WTC11 (cell line): ENCODE measurements at regions not wholly inside any gene's neighbourhood (a gene's known extent, or its start where the extent isn't known, plus 50 kb on each side); places are given as distances from the start of the nearest gene placed in this dataset.

Experiments
- ATAC-seq: fragments of 200-7000 bp; cut with Tn5 transposase; 2 replicates; pipeline ENCODE4 v1.10.0; 2021; ENCODE audit warnings: mild to moderate bottlenecking, moderate library complexity
- CTCF ChIA-PET: fragments of 300-600 bp; sonication (Branson Sonifier 250); formaldehyde crosslinking; loops from one replicate; lab custom pipeline; 2021; ENCODE audit warnings: antibody characterized with exemption; lab: Charles Lee
- POLR2A ChIA-PET: fragments of 350-600 bp; sonication (Branson Sonifier 250); formaldehyde crosslinking; loops from one replicate; lab custom pipeline; 2021; ENCODE audit warnings: antibody characterized with exemption; lab: Charles Lee
- DNase-seq: peaks from one replicate; pipeline ENCODE4 v3.0.0; 2021; ENCODE audit warnings: low spot score
- H3K27ac Mint-ChIP-seq: 2 replicates; pipeline ENCODE4 v1.8.0; 2021; ENCODE audit warnings: mixed read lengths
- H3K27me3 Mint-ChIP-seq: 2 replicates; pipeline ENCODE4 v1.8.0; 2021; ENCODE audit warnings: low read depth, mild to moderate bottlenecking, moderate library complexity, mixed read lengths
- H3K36me3 Mint-ChIP-seq: 2 replicates; pipeline ENCODE4 v1.8.0; 2021; ENCODE audit warnings: mixed read lengths
- H3K4me1 Mint-ChIP-seq: 2 replicates; pipeline ENCODE4 v1.8.0; 2022; ENCODE audit warnings: mixed read lengths
- H3K4me3 Mint-ChIP-seq: 2 replicates; pipeline ENCODE4 v1.8.0; 2021; ENCODE audit warnings: mild to moderate bottlenecking, moderate library complexity, mixed read lengths
- H3K9me3 Mint-ChIP-seq: 2 replicates; pipeline ENCODE4 v1.8.0; 2021; ENCODE audit warnings: mixed read lengths
- CBFB ChIP-seq: sonication (generic); formaldehyde crosslinking; IDR thresholded peaks from 2 replicates; pipeline ENCODE4 v1.8.1; 2022; ENCODE audit warnings: mild to moderate bottlenecking, low read depth, missing genetic modification reagents
- CREB1 ChIP-seq: sonication (generic); formaldehyde crosslinking; IDR thresholded peaks from 2 replicates; pipeline ENCODE4 v1.8.0; 2023; ENCODE audit warnings: mild to moderate bottlenecking, missing genetic modification reagents
- EMX1 ChIP-seq: fragments of 250-450 bp; sonication (Bioruptor Pico); IDR thresholded peaks from 2 replicates; pipeline ENCODE4 v1.8.0; 2021; ENCODE audit warnings: mild to moderate bottlenecking
- ESRRA ChIP-seq: sonication (generic); formaldehyde crosslinking; IDR thresholded peaks from 2 replicates; pipeline ENCODE4 v1.8.1; 2022; ENCODE audit warnings: mild to moderate bottlenecking, missing genetic modification reagents, borderline replicate concordance
- ETV6 ChIP-seq: sonication (generic); formaldehyde crosslinking; IDR thresholded peaks from 2 replicates; pipeline ENCODE4 v1.8.1; 2022; ENCODE audit warnings: mild to moderate bottlenecking, missing genetic modification reagents
- FOXK1 ChIP-seq: sonication (generic); formaldehyde crosslinking; IDR thresholded peaks from 2 replicates; pipeline ENCODE4 v1.8.0; 2022; ENCODE audit warnings: mild to moderate bottlenecking, moderate library complexity, missing genetic modification reagents
- FOXP1 ChIP-seq: sonication (generic); formaldehyde crosslinking; IDR thresholded peaks from 2 replicates; pipeline ENCODE4 v1.8.0; 2022; ENCODE audit warnings: missing genetic modification reagents, mild to moderate bottlenecking, moderate library complexity, borderline replicate concordance
- KAT7 ChIP-seq: sonication (generic); formaldehyde crosslinking; IDR thresholded peaks from 2 replicates; pipeline ENCODE4 v1.8.1; 2023; ENCODE audit warnings: missing genetic modification reagents, mild to moderate bottlenecking, borderline replicate concordance
- MYBL2 ChIP-seq: sonication (generic); formaldehyde crosslinking; IDR thresholded peaks from 2 replicates; pipeline ENCODE4 v1.8.1; 2023; ENCODE audit warnings: mild to moderate bottlenecking, moderate library complexity, missing genetic modification reagents
- RORB ChIP-seq: fragments of 250-450 bp; sonication (Bioruptor Pico); IDR thresholded peaks from 2 replicates; pipeline ENCODE4 v1.9.0; 2021; ENCODE audit warnings: mild to moderate bottlenecking
- TEAD4 ChIP-seq: sonication (generic); formaldehyde crosslinking; IDR thresholded peaks from 2 replicates; pipeline ENCODE4 v1.8.0; 2022; ENCODE audit warnings: mild to moderate bottlenecking, missing genetic modification reagents
- TP53 ChIP-seq: sonication (generic); formaldehyde crosslinking; IDR thresholded peaks from 2 replicates; pipeline ENCODE4 v1.8.1; 2023; ENCODE audit warnings: mild to moderate bottlenecking, missing genetic modification reagents
- ZBTB21 ChIP-seq: sonication (generic); formaldehyde crosslinking; IDR thresholded peaks from 2 replicates; pipeline ENCODE4 v1.8.1; 2023; ENCODE audit warnings: mild to moderate bottlenecking, missing genetic modification reagents, borderline replicate concordance
- ZNF121 ChIP-seq: sonication (generic); formaldehyde crosslinking; IDR thresholded peaks from 2 replicates; pipeline ENCODE4 v1.8.0; 2023; ENCODE audit warnings: missing genetic modification reagents
- ZNF263 ChIP-seq: sonication (generic); formaldehyde crosslinking; IDR thresholded peaks from 2 replicates; pipeline ENCODE4 v1.8.1; 2022; ENCODE audit warnings: low read depth, mild to moderate bottlenecking, moderate library complexity, missing genetic modification reagents
- TF ChIP-seq, protein P1 (sequence below): sonication (generic); formaldehyde crosslinking; IDR thresholded peaks from 2 replicates; pipeline ENCODE4 v1.8.1; 2022; ENCODE audit warnings: low read depth, missing genetic modification reagents, borderline replicate concordance
- TF ChIP-seq, protein P2 (sequence below): sonication (generic); formaldehyde crosslinking; IDR thresholded peaks from 2 replicates; pipeline ENCODE4 v1.8.0; 2022; ENCODE audit warnings: missing genetic modification reagents
- TF ChIP-seq, protein P3 (sequence below): sonication (generic); formaldehyde crosslinking; IDR thresholded peaks from 2 replicates; pipeline ENCODE4 v1.8.0; 2023; ENCODE audit warnings: missing genetic modification reagents
- TF ChIP-seq, protein P4 (sequence below): fragments of 250-450 bp; sonication (Bioruptor Pico); IDR thresholded peaks from 2 replicates; pipeline ENCODE4 v2.1.2; 2022; ENCODE audit warnings: mild to moderate bottlenecking, moderate library complexity
- TF ChIP-seq, protein P5 (sequence below): fragments of 250-450 bp; sonication (Bioruptor Pico); IDR thresholded peaks from 2 replicates; pipeline ENCODE4 v1.9.0; 2021; ENCODE audit warnings: mild to moderate bottlenecking
- TF ChIP-seq, protein P6 (sequence below): sonication (generic); formaldehyde crosslinking; IDR thresholded peaks from 2 replicates; pipeline ENCODE4 v1.8.1; 2023; ENCODE audit warnings: mild to moderate bottlenecking, missing genetic modification reagents
- TF ChIP-seq, protein P7 (sequence below): sonication (generic); formaldehyde crosslinking; conservative IDR thresholded peaks from 2 replicates; pipeline ENCODE4 v1.8.1; 2022; ENCODE audit warnings: mild to moderate bottlenecking, missing genetic modification reagents
- TF ChIP-seq, protein P8 (sequence below): sonication (generic); formaldehyde crosslinking; IDR thresholded peaks from 2 replicates; pipeline ENCODE4 v1.8.1; 2022; ENCODE audit warnings: mild to moderate bottlenecking, moderate library complexity, missing genetic modification reagents

DNA sequence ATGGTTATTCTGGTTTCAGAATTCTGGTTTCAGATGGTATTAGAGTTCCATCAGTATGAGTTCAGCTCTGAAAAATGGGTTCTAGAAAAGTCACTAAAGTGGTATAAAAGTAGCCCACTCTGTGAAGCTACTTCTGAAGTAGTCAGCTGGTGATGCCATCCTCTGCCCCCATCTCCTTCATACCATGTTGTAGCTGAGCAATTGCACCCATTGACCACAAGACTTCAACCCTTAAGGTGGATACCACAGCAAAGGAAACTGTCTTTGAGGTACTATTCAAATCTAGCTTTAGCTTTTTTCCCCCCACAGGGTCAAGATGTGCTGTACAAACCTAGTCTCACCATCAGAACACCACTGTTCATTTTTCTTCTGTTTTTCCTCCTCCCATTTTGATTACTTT is 444.9 kb downstream of the DMAC1 start:
- ChIA-PET POLR2A (no interaction called here), CTCF (no interaction called here)
- Mint-ChIP-seq H3K4me1 (no peaks in the 10 kb centered on the region), H3K9me3 (no peaks in the 10 kb centered on the region), H3K27ac (no peak overlapping the region), H3K36me3 (no peaks in the 10 kb centered on the region), H3K27me3 (no peaks in the 10 kb centered on the region), H3K4me3 (no peak overlapping the region)
- TF ChIP-seq, protein P1, sequence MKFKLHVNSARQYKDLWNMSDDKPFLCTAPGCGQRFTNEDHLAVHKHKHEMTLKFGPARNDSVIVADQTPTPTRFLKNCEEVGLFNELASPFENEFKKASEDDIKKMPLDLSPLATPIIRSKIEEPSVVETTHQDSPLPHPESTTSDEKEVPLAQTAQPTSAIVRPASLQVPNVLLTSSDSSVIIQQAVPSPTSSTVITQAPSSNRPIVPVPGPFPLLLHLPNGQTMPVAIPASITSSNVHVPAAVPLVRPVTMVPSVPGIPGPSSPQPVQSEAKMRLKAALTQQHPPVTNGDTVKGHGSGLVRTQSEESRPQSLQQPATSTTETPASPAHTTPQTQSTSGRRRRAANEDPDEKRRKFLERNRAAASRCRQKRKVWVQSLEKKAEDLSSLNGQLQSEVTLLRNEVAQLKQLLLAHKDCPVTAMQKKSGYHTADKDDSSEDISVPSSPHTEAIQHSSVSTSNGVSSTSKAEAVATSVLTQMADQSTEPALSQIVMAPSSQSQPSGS (CRISPR knock-in tag), result no peak
- TF ChIP-seq ESRRA, result no peak
- TF ChIP-seq TP53, result no peak
- TF ChIP-seq, protein P2, sequence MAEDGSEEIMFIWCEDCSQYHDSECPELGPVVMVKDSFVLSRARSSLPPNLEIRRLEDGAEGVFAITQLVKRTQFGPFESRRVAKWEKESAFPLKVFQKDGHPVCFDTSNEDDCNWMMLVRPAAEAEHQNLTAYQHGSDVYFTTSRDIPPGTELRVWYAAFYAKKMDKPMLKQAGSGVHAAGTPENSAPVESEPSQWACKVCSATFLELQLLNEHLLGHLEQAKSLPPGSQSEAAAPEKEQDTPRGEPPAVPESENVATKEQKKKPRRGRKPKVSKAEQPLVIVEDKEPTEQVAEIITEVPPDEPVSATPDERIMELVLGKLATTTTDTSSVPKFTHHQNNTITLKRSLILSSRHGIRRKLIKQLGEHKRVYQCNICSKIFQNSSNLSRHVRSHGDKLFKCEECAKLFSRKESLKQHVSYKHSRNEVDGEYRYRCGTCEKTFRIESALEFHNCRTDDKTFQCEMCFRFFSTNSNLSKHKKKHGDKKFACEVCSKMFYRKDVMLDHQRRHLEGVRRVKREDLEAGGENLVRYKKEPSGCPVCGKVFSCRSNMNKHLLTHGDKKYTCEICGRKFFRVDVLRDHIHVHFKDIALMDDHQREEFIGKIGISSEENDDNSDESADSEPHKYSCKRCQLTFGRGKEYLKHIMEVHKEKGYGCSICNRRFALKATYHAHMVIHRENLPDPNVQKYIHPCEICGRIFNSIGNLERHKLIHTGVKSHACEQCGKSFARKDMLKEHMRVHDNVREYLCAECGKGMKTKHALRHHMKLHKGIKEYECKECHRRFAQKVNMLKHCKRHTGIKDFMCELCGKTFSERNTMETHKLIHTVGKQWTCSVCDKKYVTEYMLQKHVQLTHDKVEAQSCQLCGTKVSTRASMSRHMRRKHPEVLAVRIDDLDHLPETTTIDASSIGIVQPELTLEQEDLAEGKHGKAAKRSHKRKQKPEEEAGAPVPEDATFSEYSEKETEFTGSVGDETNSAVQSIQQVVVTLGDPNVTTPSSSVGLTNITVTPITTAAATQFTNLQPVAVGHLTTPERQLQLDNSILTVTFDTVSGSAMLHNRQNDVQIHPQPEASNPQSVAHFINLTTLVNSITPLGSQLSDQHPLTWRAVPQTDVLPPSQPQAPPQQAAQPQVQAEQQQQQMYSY (CRISPR knock-in tag), result no peak
- TF ChIP-seq, protein P3, sequence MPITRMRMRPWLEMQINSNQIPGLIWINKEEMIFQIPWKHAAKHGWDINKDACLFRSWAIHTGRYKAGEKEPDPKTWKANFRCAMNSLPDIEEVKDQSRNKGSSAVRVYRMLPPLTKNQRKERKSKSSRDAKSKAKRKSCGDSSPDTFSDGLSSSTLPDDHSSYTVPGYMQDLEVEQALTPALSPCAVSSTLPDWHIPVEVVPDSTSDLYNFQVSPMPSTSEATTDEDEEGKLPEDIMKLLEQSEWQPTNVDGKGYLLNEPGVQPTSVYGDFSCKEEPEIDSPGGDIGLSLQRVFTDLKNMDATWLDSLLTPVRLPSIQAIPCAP (CRISPR knock-in tag), result no peak
- no peak for TF ChIP-seq RORB (CRISPR knock-in tag)
- TF ChIP-seq CBFB, result no peak
- no peak for TF ChIP-seq TEAD4 (CRISPR knock-in tag)
- TF ChIP-seq, protein P4, sequence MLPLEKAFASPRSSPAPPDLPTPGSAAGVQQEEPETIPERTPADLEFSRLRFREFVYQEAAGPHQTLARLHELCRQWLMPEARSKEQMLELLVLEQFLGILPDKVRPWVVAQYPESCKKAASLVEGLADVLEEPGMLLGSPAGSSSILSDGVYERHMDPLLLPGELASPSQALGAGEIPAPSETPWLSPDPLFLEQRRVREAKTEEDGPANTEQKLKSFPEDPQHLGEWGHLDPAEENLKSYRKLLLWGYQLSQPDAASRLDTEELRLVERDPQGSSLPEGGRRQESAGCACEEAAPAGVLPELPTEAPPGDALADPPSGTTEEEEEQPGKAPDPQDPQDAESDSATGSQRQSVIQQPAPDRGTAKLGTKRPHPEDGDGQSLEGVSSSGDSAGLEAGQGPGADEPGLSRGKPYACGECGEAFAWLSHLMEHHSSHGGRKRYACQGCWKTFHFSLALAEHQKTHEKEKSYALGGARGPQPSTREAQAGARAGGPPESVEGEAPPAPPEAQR, result no peak
- TF ChIP-seq KAT7 (CRISPR knock-in tag), result no peak
- TF ChIP-seq, protein P5, sequence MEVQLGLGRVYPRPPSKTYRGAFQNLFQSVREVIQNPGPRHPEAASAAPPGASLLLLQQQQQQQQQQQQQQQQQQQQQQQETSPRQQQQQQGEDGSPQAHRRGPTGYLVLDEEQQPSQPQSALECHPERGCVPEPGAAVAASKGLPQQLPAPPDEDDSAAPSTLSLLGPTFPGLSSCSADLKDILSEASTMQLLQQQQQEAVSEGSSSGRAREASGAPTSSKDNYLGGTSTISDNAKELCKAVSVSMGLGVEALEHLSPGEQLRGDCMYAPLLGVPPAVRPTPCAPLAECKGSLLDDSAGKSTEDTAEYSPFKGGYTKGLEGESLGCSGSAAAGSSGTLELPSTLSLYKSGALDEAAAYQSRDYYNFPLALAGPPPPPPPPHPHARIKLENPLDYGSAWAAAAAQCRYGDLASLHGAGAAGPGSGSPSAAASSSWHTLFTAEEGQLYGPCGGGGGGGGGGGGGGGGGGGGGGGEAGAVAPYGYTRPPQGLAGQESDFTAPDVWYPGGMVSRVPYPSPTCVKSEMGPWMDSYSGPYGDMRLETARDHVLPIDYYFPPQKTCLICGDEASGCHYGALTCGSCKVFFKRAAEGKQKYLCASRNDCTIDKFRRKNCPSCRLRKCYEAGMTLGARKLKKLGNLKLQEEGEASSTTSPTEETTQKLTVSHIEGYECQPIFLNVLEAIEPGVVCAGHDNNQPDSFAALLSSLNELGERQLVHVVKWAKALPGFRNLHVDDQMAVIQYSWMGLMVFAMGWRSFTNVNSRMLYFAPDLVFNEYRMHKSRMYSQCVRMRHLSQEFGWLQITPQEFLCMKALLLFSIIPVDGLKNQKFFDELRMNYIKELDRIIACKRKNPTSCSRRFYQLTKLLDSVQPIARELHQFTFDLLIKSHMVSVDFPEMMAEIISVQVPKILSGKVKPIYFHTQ (CRISPR knock-in tag), result no peak
- TF ChIP-seq FOXP1 (CRISPR knock-in tag), result no peak
- no peak for TF ChIP-seq ZBTB21 (CRISPR knock-in tag)
- TF ChIP-seq, protein P6, sequence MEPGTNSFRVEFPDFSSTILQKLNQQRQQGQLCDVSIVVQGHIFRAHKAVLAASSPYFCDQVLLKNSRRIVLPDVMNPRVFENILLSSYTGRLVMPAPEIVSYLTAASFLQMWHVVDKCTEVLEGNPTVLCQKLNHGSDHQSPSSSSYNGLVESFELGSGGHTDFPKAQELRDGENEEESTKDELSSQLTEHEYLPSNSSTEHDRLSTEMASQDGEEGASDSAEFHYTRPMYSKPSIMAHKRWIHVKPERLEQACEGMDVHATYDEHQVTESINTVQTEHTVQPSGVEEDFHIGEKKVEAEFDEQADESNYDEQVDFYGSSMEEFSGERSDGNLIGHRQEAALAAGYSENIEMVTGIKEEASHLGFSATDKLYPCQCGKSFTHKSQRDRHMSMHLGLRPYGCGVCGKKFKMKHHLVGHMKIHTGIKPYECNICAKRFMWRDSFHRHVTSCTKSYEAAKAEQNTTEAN (CRISPR knock-in tag), result no peak
- no peak for ATAC-seq
- no peak for DNase-seq

DNA sequence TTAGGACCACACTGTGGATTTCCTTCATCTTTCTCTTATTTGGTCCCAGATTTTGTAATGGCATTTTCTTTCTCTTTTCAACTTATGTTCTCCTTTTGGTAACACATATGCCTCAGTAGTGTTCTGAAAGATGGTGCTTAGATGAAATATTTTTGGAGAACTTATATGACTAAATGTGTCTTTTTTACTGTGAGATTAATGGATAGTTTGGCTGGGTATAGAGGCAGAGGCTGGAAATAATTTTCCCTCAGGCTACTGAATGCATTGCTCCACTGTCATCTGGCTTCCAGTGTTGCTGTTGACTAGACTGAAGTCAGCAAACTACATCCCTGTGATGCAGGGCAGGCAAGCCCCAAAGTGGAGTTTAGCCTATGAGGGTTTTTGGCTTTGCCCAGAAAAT is 450.9 kb downstream of the DMAC1 start:
- Mint-ChIP-seq H3K27me3 (no peaks in the 10 kb centered on the region), H3K9me3 (peaks cover 8% of the 10 kb centered on the region), H3K4me1 (no peaks in the 10 kb centered on the region), H3K4me3 (no peak overlapping the region), H3K36me3 (peaks cover 5% of the 10 kb centered on the region; the same call in 1 of the 2 replicates), H3K27ac (no peak overlapping the region)
- no peak for DNase-seq
- ChIA-PET POLR2A (no interaction called here), CTCF (interaction anchor here (6.1 kb wide), 1 partner anchor 12 kb away, joined by 42 read pairs; no protein-coding TSS in a partner anchor)
- ATAC-seq, result no peak
- TF ChIP-seq ZNF121 (CRISPR knock-in tag) (no peak), ZNF263 (CRISPR knock-in tag) (no peak), FOXK1 (CRISPR knock-in tag) (no peak), CREB1 (CRISPR knock-in tag) (no peak), MYBL2 (CRISPR knock-in tag) (no peak), ETV6 (CRISPR knock-in tag) (no peak), EMX1 (no peak), CBFB (no peak)
- TF ChIP-seq, protein P7, sequence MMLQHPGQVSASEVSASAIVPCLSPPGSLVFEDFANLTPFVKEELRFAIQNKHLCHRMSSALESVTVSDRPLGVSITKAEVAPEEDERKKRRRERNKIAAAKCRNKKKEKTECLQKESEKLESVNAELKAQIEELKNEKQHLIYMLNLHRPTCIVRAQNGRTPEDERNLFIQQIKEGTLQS, result no peak
- TF ChIP-seq, protein P8, sequence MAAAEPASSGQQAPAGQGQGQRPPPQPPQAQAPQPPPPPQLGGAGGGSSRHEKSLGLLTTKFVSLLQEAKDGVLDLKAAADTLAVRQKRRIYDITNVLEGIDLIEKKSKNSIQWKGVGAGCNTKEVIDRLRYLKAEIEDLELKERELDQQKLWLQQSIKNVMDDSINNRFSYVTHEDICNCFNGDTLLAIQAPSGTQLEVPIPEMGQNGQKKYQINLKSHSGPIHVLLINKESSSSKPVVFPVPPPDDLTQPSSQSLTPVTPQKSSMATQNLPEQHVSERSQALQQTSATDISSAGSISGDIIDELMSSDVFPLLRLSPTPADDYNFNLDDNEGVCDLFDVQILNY (CRISPR knock-in tag), result no peak
